ENCODE measurements at regions not wholly inside any gene's neighbourhood (a gene's known extent, or its start where the extent isn't known, plus 50 kb on each side); places are given as distances from the start of the nearest gene placed in this dataset.

DNA sequence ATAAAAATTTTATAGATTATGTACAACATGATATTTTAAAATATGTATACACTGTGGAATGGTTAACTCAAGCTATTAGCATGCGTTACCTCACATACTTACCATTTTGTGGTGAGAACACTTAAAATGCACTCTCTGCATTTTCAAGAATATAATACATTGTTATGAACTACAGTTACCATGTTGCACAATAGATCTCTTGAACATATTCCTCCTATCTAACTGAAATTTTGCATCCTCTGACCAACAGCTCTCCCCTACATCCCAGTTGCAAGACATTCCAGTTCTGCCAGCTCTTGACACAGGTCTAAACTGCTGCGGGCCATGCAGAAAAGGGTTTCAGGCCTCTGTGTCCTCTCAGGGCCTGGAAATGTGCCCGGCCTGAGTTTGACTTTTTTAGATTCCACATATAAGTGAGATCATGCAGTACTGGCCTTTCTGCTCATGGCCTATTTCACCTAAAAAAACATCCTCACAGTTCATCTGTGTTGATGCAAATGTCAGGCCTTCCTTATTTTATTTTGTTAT, 113.7 kb downstream of the CDCA7 start:
- Mint-ChIP-seq H3K27me3 (ENCODE audit: insufficient read depth) (no peaks in the 10 kb centered on the region), H3K9me3 (peaks cover 6% of the 10 kb centered on the region), H3K4me3 (no peak overlapping the region), H3K36me3 (ENCODE audit: low read depth) (no peaks in the 10 kb centered on the region), H3K27ac (no peak overlapping the region), H3K4me1 (peaks cover 2% of the 10 kb centered on the region)
- no peaks in the 10 kb centered on the region for H3K36me3 ChIP-seq (ENCODE audit: control insufficient read depth, insufficient read depth, low read length)
- 87 to 91% methylated on average over 2 to 3 of the region's 3 CpGs for WGBS, 2 experiments (ENCODE audit: insufficient coverage in 1 of 2, insufficient read length in 1 of 2)
- H3K27ac ChIP-seq (ENCODE audit: low read depth, low read length) = no peak overlapping the region
- no peak overlapping the region for H3K4me3 ChIP-seq (ENCODE audit: low read length)
- DNase-seq = no peak
- no peak overlapping the region for H3K9ac ChIP-seq (ENCODE audit: extremely low read depth, low read length, poor library complexity, severe bottlenecking)
- no peaks in the 10 kb centered on the region for H3K27me3 ChIP-seq (ENCODE audit: control insufficient read depth, insufficient read depth, low read length, poor library complexity, severe bottlenecking)
- H3K4me1 ChIP-seq (ENCODE audit: control insufficient read depth, insufficient read depth, low read length) = no peaks in the 10 kb centered on the region
- no peaks in the 10 kb centered on the region for H3K9me3 ChIP-seq (ENCODE audit: control insufficient read depth, low read length)
- TF ChIP-seq, protein P1, sequence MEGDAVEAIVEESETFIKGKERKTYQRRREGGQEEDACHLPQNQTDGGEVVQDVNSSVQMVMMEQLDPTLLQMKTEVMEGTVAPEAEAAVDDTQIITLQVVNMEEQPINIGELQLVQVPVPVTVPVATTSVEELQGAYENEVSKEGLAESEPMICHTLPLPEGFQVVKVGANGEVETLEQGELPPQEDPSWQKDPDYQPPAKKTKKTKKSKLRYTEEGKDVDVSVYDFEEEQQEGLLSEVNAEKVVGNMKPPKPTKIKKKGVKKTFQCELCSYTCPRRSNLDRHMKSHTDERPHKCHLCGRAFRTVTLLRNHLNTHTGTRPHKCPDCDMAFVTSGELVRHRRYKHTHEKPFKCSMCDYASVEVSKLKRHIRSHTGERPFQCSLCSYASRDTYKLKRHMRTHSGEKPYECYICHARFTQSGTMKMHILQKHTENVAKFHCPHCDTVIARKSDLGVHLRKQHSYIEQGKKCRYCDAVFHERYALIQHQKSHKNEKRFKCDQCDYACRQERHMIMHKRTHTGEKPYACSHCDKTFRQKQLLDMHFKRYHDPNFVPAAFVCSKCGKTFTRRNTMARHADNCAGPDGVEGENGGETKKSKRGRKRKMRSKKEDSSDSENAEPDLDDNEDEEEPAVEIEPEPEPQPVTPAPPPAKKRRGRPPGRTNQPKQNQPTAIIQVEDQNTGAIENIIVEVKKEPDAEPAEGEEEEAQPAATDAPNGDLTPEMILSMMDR (conservative IDR thresholded peaks at IDR 0.05) = no peak

DNA sequence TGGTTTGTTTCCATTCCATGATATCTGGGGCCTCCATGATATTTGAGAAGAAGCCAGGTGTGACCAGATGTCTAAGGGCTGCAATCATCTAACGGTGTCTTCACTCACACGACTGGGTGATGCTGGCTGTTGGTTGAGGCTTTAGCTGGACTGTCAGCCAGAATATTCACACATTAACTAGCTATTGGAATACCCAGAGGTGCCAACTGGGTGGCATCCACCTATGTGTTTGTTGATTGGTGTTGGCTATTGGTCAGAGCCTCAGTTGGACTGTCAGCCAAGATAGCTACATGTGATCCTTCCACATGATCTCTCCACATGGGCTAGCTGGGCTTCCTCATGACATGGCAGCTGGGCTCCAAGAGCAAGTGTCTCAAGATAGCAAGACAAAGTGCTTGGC, 117.4 kb downstream of the CDCA7 start:
- TF ChIP-seq, protein P1 (conservative IDR thresholded peaks at IDR 0.05) = no peak
- Histone ChIP-seq H3K27ac (ENCODE audit: low read depth, low read length) (no peak overlapping the region), H3K27me3 (ENCODE audit: control insufficient read depth, insufficient read depth, low read length, poor library complexity, severe bottlenecking) (no peaks in the 10 kb centered on the region), H3K36me3 (ENCODE audit: control insufficient read depth, insufficient read depth, low read length) (no peaks in the 10 kb centered on the region), H3K4me3 (ENCODE audit: low read length) (no peak overlapping the region), H3K9ac (ENCODE audit: extremely low read depth, low read length, poor library complexity, severe bottlenecking) (no peak overlapping the region), H3K9me3 (ENCODE audit: control insufficient read depth, low read length) (no peaks in the 10 kb centered on the region), H3K4me1 (ENCODE audit: control insufficient read depth, insufficient read depth, low read length) (no peaks in the 10 kb centered on the region)
- no peak overlapping the region for H3K27ac Mint-ChIP-seq
- H3K4me1 Mint-ChIP-seq = no peaks in the 10 kb centered on the region
- H3K4me3 Mint-ChIP-seq = no peak overlapping the region
- peaks cover 6% of the 10 kb centered on the region for H3K9me3 Mint-ChIP-seq
- H3K27me3 Mint-ChIP-seq (ENCODE audit: insufficient read depth) = no peaks in the 10 kb centered on the region
- no peak for DNase-seq
- no peaks in the 10 kb centered on the region for H3K36me3 Mint-ChIP-seq (ENCODE audit: low read depth)
- 87% methylated on average over 2 of the region's 2 CpGs; no CpG with 5 or more reads in 1 of the 2 experiments for WGBS, 2 experiments (ENCODE audit: insufficient coverage in 1 of 2, insufficient read length in 1 of 2)

DNA sequence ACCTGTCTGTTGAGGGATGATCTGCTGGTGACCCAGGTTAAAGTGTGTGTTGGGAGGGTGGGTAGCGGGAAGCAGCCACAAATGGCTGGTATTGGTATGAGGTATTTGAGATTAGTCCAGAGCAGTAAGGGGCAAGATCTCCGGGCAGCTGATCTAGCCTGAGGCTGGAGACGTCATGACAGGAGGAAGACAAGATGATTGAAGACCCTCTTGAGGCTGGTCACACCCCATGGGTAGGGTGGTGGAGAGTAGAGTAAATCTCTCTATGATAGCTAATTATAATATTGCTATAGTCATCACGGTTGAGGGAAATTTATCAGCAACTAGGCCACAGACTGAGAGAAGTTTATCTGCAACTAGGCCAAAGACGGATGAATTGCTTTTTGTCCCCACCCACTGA, 128.5 kb downstream of the CDCA7 start:
- H3K9me3 ChIP-seq (ENCODE audit: control insufficient read depth, low read length) = no peaks in the 10 kb centered on the region
- Mint-ChIP-seq H3K4me3 (no peak overlapping the region), H3K27me3 (ENCODE audit: insufficient read depth) (peaks cover 4% of the 10 kb centered on the region), H3K4me1 (no peaks in the 10 kb centered on the region), H3K36me3 (ENCODE audit: low read depth) (no peaks in the 10 kb centered on the region), H3K27ac (no peak overlapping the region), H3K9me3 (no peaks in the 10 kb centered on the region)
- TF ChIP-seq, protein P1 (conservative IDR thresholded peaks at IDR 0.05) = no peak
- no peak for DNase-seq
- 85 to 100% methylated on average over 3 to 5 of the region's 5 CpGs for WGBS, 2 experiments (ENCODE audit: insufficient coverage in 1 of 2, insufficient read length in 1 of 2)
- no peaks in the 10 kb centered on the region for H3K4me1 ChIP-seq (ENCODE audit: control insufficient read depth, insufficient read depth, low read length)
- H3K9ac ChIP-seq (ENCODE audit: extremely low read depth, low read length, poor library complexity, severe bottlenecking) = no peak overlapping the region
- no peaks in the 10 kb centered on the region for H3K36me3 ChIP-seq (ENCODE audit: control insufficient read depth, insufficient read depth, low read length)
- H3K4me3 ChIP-seq (ENCODE audit: low read length) = no peak overlapping the region
- no peaks in the 10 kb centered on the region for H3K27me3 ChIP-seq (ENCODE audit: control insufficient read depth, insufficient read depth, low read length, poor library complexity, severe bottlenecking)
- no peak overlapping the region for H3K27ac ChIP-seq (ENCODE audit: low read depth, low read length)
